Activated CD4-positive, CD25-positive, alpha-beta regulatory T cell treated with anti-CD3 and anti-CD28 coated beads, Interleukin-2, amount 50 U/mL, for 24 hours (primary cell): ENCODE measurements at regions not wholly inside any gene's neighbourhood (a gene's known extent, or its start where the extent isn't known, plus 50 kb on each side); places are given as distances from the start of the nearest gene placed in this dataset.
"Not testable (repeated sequence)": the region's sequence is repeated elsewhere in the genome, so short reads cannot be mapped to it uniquely, and the experiment has no call there.

Experiments
- ATAC-seq, 2 donors: fragments of 150-1000 bp; cut with Tn5 transposase; one replicate each; pipeline ENCODE4 v1.10.0; 2021; ENCODE audit warnings: mild to moderate bottlenecking in 1 of 2, moderate library complexity in 1 of 2

- ATAC-seq, result no peak
These were observed 72.5 kb downstream of the LHX2 start for GRCh38 chr9:124084087-124084486.

GRCh38 chr9:124087226-124087625, 75.7 kb downstream of the LHX2 start:
- no peak for ATAC-seq

GRCh38 chr9:124088476-124088837, 76.9 kb downstream of the LHX2 start:
- no peak for ATAC-seq

GRCh38 chr9:124089631-124090488, 78.3 kb downstream of the LHX2 start:
- ATAC-seq, result not testable (repeated sequence)

- ATAC-seq, result no peak
These were observed 86.8 kb downstream of the LHX2 start for GRCh38 chr9:124098141-124098905.

- no peak for ATAC-seq
These were observed 88.3 kb downstream of the LHX2 start for GRCh38 chr9:124099860-124100259.

GRCh38 chr9:124101215-124101968, 89.8 kb downstream of the LHX2 start:
- no peak for ATAC-seq

- ATAC-seq, result no peak
These were observed 90.4 kb downstream of the LHX2 start for GRCh38 chr9:124101969-124102345.

GRCh38 chr9:124102363-124102762, 90.8 kb downstream of the LHX2 start:
- ATAC-seq, result no peak

GRCh38 chr9:124105266-124105665, 93.7 kb downstream of the LHX2 start:
- ATAC-seq, result no peak

GRCh38 chr9:124108216-124108615, 96.6 kb downstream of the LHX2 start:
- no peak for ATAC-seq

- no peak for ATAC-seq
These were observed 98.8 kb downstream of the LHX2 start for GRCh38 chr9:124110307-124110915.

GRCh38 chr9:124116683-124117363, 105.3 kb downstream of the LHX2 start:
- ATAC-seq, result no peak

GRCh38 chr9:124118894-124119293, 107.3 kb downstream of the LHX2 start:
- no peak for ATAC-seq

- ATAC-seq, result no peak
These were observed 108.7 kb downstream of the LHX2 start for GRCh38 chr9:124120272-124120671.

- no peak for ATAC-seq
These were observed 110.2 kb downstream of the LHX2 start for GRCh38 chr9:124121725-124122124.

- ATAC-seq, result no peak
These were observed 110.8 kb downstream of the LHX2 start for GRCh38 chr9:124122321-124122720.

GRCh38 chr9:124122813-124123462, 111.4 kb downstream of the LHX2 start:
- ATAC-seq, result no peak

GRCh38 chr9:124123621-124124020, 112.1 kb downstream of the LHX2 start:
- not testable (repeated sequence) for ATAC-seq

- no peak for ATAC-seq
These were observed 113.4 kb downstream of the LHX2 start for GRCh38 chr9:124124729-124125650.

GRCh38 chr9:124125651-124125977, 114.0 kb downstream of the LHX2 start:
- no peak for ATAC-seq
